Astrocyte (in vitro differentiated cells and primary cell): ENCODE measurements at regions not wholly inside any gene's neighbourhood (a gene's known extent, or its start where the extent isn't known, plus 50 kb on each side); places are given as distances from the start of the nearest gene placed in this dataset.

Source experiments
- DNase-seq: peaks from one replicate; pipeline ENCODE4 v3.0.0-alpha.2; 2010; ENCODE audit warnings: low read depth
- FAIRE-seq: peaks from 2 replicates; lab custom pipeline; 2011; peaks lifted over from hg19 to GRCh38; lab: Jason Lieb, UNC
- H2AFZ ChIP-seq: 2 replicates; pipeline ENCODE4 v1.6.0; 2012; ENCODE audit warnings: low read depth, low read length, inconsistent platforms
- H3K27ac ChIP-seq: 2 replicates; pipeline ENCODE4 v1.5.1; 2011; ENCODE audit warnings: low read depth, low read length, inconsistent platforms
- H3K27me3 ChIP-seq: 2 replicates; pipeline ENCODE4 v1.6.0; 2011; ENCODE audit warnings: low read length, inconsistent platforms; ENCODE audit not compliant: insufficient read depth
- H3K36me3 ChIP-seq: 2 replicates; pipeline ENCODE4 v1.5.1; 2011; ENCODE audit warnings: low read length, inconsistent platforms; ENCODE audit not compliant: insufficient read depth
- H3K4me1 ChIP-seq: 2 replicates; pipeline ENCODE4 v1.5.1; 2011; ENCODE audit warnings: low read length, inconsistent platforms; ENCODE audit not compliant: insufficient read depth
- H3K4me2 ChIP-seq: 2 replicates; pipeline ENCODE4 v1.6.0; 2012; ENCODE audit warnings: low read length, inconsistent platforms
- H3K4me3 ChIP-seq: 2 replicates; pipeline ENCODE4 v1.5.1; 2011; ENCODE audit warnings: low read depth, mild to moderate bottlenecking, low read length, inconsistent platforms; ENCODE audit not compliant: insufficient read depth
- H3K79me2 ChIP-seq: 2 replicates; pipeline ENCODE4 v1.6.0; 2012; ENCODE audit warnings: mild to moderate bottlenecking, low read length, inconsistent platforms; ENCODE audit not compliant: insufficient read depth
- H3K9ac ChIP-seq: 2 replicates; pipeline ENCODE4 v1.6.0; 2012; ENCODE audit warnings: mild to moderate bottlenecking, low read length, inconsistent platforms
- H3K9me3 ChIP-seq: 2 replicates; pipeline ENCODE4 v1.5.1; 2012; ENCODE audit warnings: low read depth, mild to moderate bottlenecking, low read length, inconsistent platforms; ENCODE audit not compliant: insufficient read depth
- H4K20me1 ChIP-seq: 2 replicates; pipeline ENCODE4 v1.6.0; 2012; ENCODE audit warnings: low read length, inconsistent platforms; ENCODE audit not compliant: insufficient read depth
- H3K27ac Mint-ChIP-seq: one replicate; pipeline ENCODE4 v1.8.0; 2021; ENCODE audit warnings: mild to moderate bottlenecking, mixed read lengths; ENCODE audit not compliant: unreplicated experiment
- H3K27me3 Mint-ChIP-seq: one replicate; pipeline ENCODE4 v1.8.0; 2021; ENCODE audit warnings: low read depth, mixed read lengths; ENCODE audit not compliant: unreplicated experiment
- H3K36me3 Mint-ChIP-seq: one replicate; pipeline ENCODE4 v1.8.0; 2021; ENCODE audit warnings: low read depth, mixed read lengths; ENCODE audit not compliant: unreplicated experiment
- H3K4me1 Mint-ChIP-seq: one replicate; pipeline ENCODE4 v1.8.0; 2021; ENCODE audit warnings: low read depth, mixed read lengths; ENCODE audit not compliant: unreplicated experiment
- H3K4me3 Mint-ChIP-seq: one replicate; pipeline ENCODE4 v1.8.0; 2021; ENCODE audit warnings: mild to moderate bottlenecking, moderate library complexity, mixed read lengths; ENCODE audit not compliant: unreplicated experiment
- H3K9me3 Mint-ChIP-seq: one replicate; pipeline ENCODE4 v1.8.0; 2021; ENCODE audit warnings: mild to moderate bottlenecking, mixed read lengths; ENCODE audit not compliant: unreplicated experiment
- EZH2 ChIP-seq: IDR thresholded peaks from 2 replicates; pipeline ENCODE4 v1.6.1; 2012; ENCODE audit warnings: mild to moderate bottlenecking, low read length, inconsistent platforms; ENCODE audit not compliant: insufficient read depth
- TF ChIP-seq, protein P1 (sequence below): IDR thresholded peaks from 2 replicates; pipeline ENCODE4 v1.5.1; 2011; ENCODE audit warnings: low read depth, mild to moderate bottlenecking, inconsistent platforms, low read length, moderate library complexity; ENCODE audit not compliant: insufficient read depth

DNA sequence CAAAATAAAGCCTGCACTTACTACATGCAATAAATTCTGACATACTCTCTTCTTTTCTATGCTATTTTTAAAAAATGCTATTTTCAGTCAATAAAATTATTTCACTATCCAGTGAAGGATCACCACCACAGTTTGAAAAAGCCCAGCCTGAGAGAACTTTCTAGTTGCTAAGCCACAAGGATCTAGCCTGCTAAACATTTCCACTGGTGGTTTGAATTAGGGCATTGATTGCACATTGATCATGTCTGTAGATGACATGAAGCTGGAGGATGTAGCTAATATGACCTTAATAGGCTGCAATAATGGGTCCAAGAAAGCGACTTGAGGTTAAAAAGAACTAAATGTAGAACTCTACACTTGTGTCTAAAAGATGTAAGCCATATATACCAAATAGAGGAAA, 56.0 kb upstream of the ARHGAP21 start:
- FAIRE-seq: no peak

DNA sequence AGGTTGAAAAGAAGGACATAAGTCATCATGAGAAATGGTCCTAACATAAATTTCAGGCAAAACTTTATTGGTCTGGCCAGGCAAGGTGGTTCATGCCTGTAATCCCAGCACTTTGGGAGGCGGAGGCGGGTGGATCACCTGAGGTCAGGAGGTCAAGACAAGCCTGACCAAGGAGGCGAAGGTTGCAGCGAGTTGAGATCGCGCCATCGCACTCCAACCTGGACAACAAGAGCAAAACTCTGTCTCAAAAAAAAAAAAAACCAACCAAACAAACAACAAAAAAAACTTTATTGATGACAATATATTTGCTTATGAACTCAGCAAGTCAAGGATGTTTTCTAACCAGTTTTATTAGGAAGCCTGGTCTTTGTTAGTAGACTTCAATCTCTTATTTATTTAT, 54.6 kb upstream of the ARHGAP21 start:
- H3K27me3 ChIP-seq: no peaks in the 10 kb centered on the region
- no peak overlapping the region for H3K4me3 ChIP-seq
- DNase-seq: no peak
- no peak for FAIRE-seq
- H3K36me3 Mint-ChIP-seq: no peaks in the 10 kb centered on the region
- no peaks in the 10 kb centered on the region for H3K4me1 ChIP-seq
- no peak overlapping the region for H3K27ac Mint-ChIP-seq
- no peaks in the 10 kb centered on the region for H3K4me1 Mint-ChIP-seq
- no peaks in the 10 kb centered on the region for H4K20me1 ChIP-seq
- H3K9me3 ChIP-seq: no peaks in the 10 kb centered on the region
- H3K4me2 ChIP-seq: no peak overlapping the region
- no peak overlapping the region for H2AFZ ChIP-seq
- H3K27ac ChIP-seq: no peak overlapping the region
- H3K79me2 ChIP-seq: no peaks in the 10 kb centered on the region
- no peak overlapping the region for H3K9ac ChIP-seq
- TF ChIP-seq, protein P1, sequence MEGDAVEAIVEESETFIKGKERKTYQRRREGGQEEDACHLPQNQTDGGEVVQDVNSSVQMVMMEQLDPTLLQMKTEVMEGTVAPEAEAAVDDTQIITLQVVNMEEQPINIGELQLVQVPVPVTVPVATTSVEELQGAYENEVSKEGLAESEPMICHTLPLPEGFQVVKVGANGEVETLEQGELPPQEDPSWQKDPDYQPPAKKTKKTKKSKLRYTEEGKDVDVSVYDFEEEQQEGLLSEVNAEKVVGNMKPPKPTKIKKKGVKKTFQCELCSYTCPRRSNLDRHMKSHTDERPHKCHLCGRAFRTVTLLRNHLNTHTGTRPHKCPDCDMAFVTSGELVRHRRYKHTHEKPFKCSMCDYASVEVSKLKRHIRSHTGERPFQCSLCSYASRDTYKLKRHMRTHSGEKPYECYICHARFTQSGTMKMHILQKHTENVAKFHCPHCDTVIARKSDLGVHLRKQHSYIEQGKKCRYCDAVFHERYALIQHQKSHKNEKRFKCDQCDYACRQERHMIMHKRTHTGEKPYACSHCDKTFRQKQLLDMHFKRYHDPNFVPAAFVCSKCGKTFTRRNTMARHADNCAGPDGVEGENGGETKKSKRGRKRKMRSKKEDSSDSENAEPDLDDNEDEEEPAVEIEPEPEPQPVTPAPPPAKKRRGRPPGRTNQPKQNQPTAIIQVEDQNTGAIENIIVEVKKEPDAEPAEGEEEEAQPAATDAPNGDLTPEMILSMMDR: no peak
- no peak for TF ChIP-seq EZH2
- peaks cover 2% of the 10 kb centered on the region for H3K9me3 Mint-ChIP-seq
- H3K4me3 Mint-ChIP-seq: no peak overlapping the region
- H3K36me3 ChIP-seq: no peaks in the 10 kb centered on the region
- no peaks in the 10 kb centered on the region for H3K27me3 Mint-ChIP-seq

More for the DNA sequence above, 56.0 kb upstream of the ARHGAP21 start:
- no peak overlapping the region for H3K27ac Mint-ChIP-seq
- H3K4me2 ChIP-seq: no peak overlapping the region
- H3K27me3 Mint-ChIP-seq: no peaks in the 10 kb centered on the region
- no peaks in the 10 kb centered on the region for H4K20me1 ChIP-seq
- no peak overlapping the region for H3K27ac ChIP-seq
- H3K9me3 ChIP-seq: no peaks in the 10 kb centered on the region
- H3K4me1 Mint-ChIP-seq: no peaks in the 10 kb centered on the region
- peaks cover 6% of the 10 kb centered on the region for H3K9me3 Mint-ChIP-seq
- H3K4me3 ChIP-seq: no peak overlapping the region
- no peaks in the 10 kb centered on the region for H3K36me3 ChIP-seq
- H2AFZ ChIP-seq: no peak overlapping the region
- no peaks in the 10 kb centered on the region for H3K79me2 ChIP-seq
- TF ChIP-seq, protein P1: no peak
- TF ChIP-seq EZH2: no peak
- DNase-seq: no peak
- no peaks in the 10 kb centered on the region for H3K27me3 ChIP-seq
- H3K36me3 Mint-ChIP-seq: no peaks in the 10 kb centered on the region
- H3K4me3 Mint-ChIP-seq: no peak overlapping the region
- H3K9ac ChIP-seq: no peak overlapping the region
- no peaks in the 10 kb centered on the region for H3K4me1 ChIP-seq

GRCh38 chr10:24777196-24777595, 53.5 kb upstream of the ARHGAP21 start:
- peaks cover 3% of the 10 kb centered on the region for H3K4me1 Mint-ChIP-seq
- Histone ChIP-seq H3K4me2 (no peak overlapping the region), H4K20me1 (no peaks in the 10 kb centered on the region), H3K9me3 (no peaks in the 10 kb centered on the region), H2AFZ (no peak overlapping the region), H3K27ac (no peak overlapping the region), H3K36me3 (no peaks in the 10 kb centered on the region), H3K27me3 (no peaks in the 10 kb centered on the region), H3K9ac (no peak overlapping the region), H3K4me1 (no peaks in the 10 kb centered on the region), H3K79me2 (no peaks in the 10 kb centered on the region), H3K4me3 (no peak overlapping the region)
- H3K9me3 Mint-ChIP-seq: no peaks in the 10 kb centered on the region
- DNase-seq (no peak), FAIRE-seq (no peak)
- H3K27ac Mint-ChIP-seq: no peak overlapping the region
- H3K36me3 Mint-ChIP-seq: no peaks in the 10 kb centered on the region
- H3K4me3 Mint-ChIP-seq: no peak overlapping the region
- TF ChIP-seq, protein P1: no peak
- no peak for TF ChIP-seq EZH2
- no peaks in the 10 kb centered on the region for H3K27me3 Mint-ChIP-seq
